SK-N-SH treated with all-trans-retinoic acid at 6 μM for 48 hours (cell line): ENCODE measurements at regions not wholly inside any gene's neighbourhood (a gene's known extent, or its start where the extent isn't known, plus 50 kb on each side); places are given as distances from the start of the nearest gene placed in this dataset.

Source experiments
- CREB5 ChIP-seq: fragments of 250-450 bp; sonication (Bioruptor Pico); IDR thresholded peaks from 2 replicates; pipeline ENCODE4 v1.5.1; 2020; ENCODE audit warnings: low read depth, mild to moderate bottlenecking, moderate library complexity
- GLIS3 ChIP-seq: fragments of 250-450 bp; sonication (Bioruptor Pico); IDR thresholded peaks from 2 replicates; pipeline ENCODE4 v1.5.0; 2020; ENCODE audit warnings: mild to moderate bottlenecking, moderate library complexity
- ISL1 ChIP-seq: fragments of 250-450 bp; sonication (Bioruptor Pico); IDR thresholded peaks from 2 replicates; pipeline ENCODE4 v2.1.2; 2022; ENCODE audit warnings: mild to moderate bottlenecking, moderate library complexity
- PATZ1 ChIP-seq: fragments of 250-450 bp; sonication (Bioruptor Pico); IDR thresholded peaks from 2 replicates; pipeline ENCODE4 v1.8.0; 2020; ENCODE audit warnings: mild to moderate bottlenecking, moderate library complexity, borderline replicate concordance
- RARB ChIP-seq: fragments of 250-450 bp; sonication (Bioruptor Pico); IDR thresholded peaks from 2 replicates; pipeline ENCODE4 v1.8.0; 2021; ENCODE audit warnings: mild to moderate bottlenecking, moderate library complexity
- ZC3H10 ChIP-seq: fragments of 250-450 bp; sonication (Bioruptor Pico); IDR thresholded peaks from 2 replicates; pipeline ENCODE4 v1.5.1; 2021; ENCODE audit warnings: mild to moderate bottlenecking, moderate library complexity
- ZNF70 ChIP-seq: fragments of 450-650 bp; formaldehyde crosslinking; IDR thresholded peaks from 2 replicates; pipeline ENCODE4 v1.5.0; 2020; ENCODE audit warnings: mild to moderate bottlenecking, moderate library complexity

GRCh38 chr12:88833641-88834116 lies 253.4 kb upstream of the KITLG start:
- TF ChIP-seq ISL1 (CRISPR knock-in tag) = no peak
- TF ChIP-seq GLIS3 (CRISPR knock-in tag) = no peak
- no peak for TF ChIP-seq PATZ1 (CRISPR knock-in tag)
- TF ChIP-seq CREB5 (CRISPR knock-in tag) = no peak
- TF ChIP-seq ZNF70 (CRISPR knock-in tag) = no peak
- TF ChIP-seq ZC3H10 (CRISPR knock-in tag) = no peak
- TF ChIP-seq RARB = no peak
